GM23248 (cell line): ENCODE measurements at regions not wholly inside any gene's neighbourhood (a gene's known extent, or its start where the extent isn't known, plus 50 kb on each side); places are given as distances from the start of the nearest gene placed in this dataset.

ENCODE experiments used
- DNase-seq: peaks from one replicate; pipeline ENCODE4 v3.0.0-alpha.2; 2015
- H2AFZ ChIP-seq: fragments of 200-600 bp; sonication (generic); 2 replicates; pipeline ENCODE4 v1.6.1; 2016; ENCODE audit warnings: antibody characterized with exemption
- H3F3A ChIP-seq: fragments of 200-600 bp; sonication (generic); 2 replicates; pipeline ENCODE4 v1.6.1; 2016; ENCODE audit warnings: mild to moderate bottlenecking, antibody characterized with exemption, mixed run types; ENCODE audit not compliant: insufficient read depth
- H3K27ac ChIP-seq: fragments of 200-600 bp; sonication (generic); 2 replicates; pipeline ENCODE4 v1.5.1; 2016; ENCODE audit warnings: mild to moderate bottlenecking
- H3K27me3 ChIP-seq: fragments of 200-600 bp; sonication (generic); replicated peaks from 2 replicates; pipeline ENCODE4 v1.6.1; 2016; ENCODE audit warnings: mild to moderate bottlenecking; ENCODE audit not compliant: insufficient read depth
- H3K36me3 ChIP-seq: fragments of 200-600 bp; sonication (generic); 2 replicates; pipeline ENCODE4 v1.6.1; 2016; ENCODE audit warnings: low read depth, mild to moderate bottlenecking
- H3K4me1 ChIP-seq: fragments of 200-600 bp; sonication (generic); 2 replicates; pipeline ENCODE4 v1.6.1; 2016; ENCODE audit warnings: mild to moderate bottlenecking; ENCODE audit not compliant: insufficient read depth
- H3K4me2 ChIP-seq: fragments of 200-600 bp; sonication (generic); one replicate; pipeline ENCODE4 v1.6.1; 2016; ENCODE audit warnings: mild to moderate bottlenecking; ENCODE audit not compliant: unreplicated experiment
- H3K4me3 ChIP-seq: fragments of 200-600 bp; sonication (generic); 2 replicates; pipeline ENCODE4 v1.5.1; 2016; ENCODE audit warnings: mild to moderate bottlenecking
- H3K79me2 ChIP-seq: fragments of 200-600 bp; sonication (generic); 2 replicates; pipeline ENCODE4 v1.6.1; 2016; ENCODE audit warnings: mild to moderate bottlenecking; ENCODE audit not compliant: insufficient read depth
- H3K9ac ChIP-seq: fragments of 200-600 bp; sonication (generic); 2 replicates; pipeline ENCODE4 v1.6.1; 2016; ENCODE audit warnings: mild to moderate bottlenecking
- H3K9me2 ChIP-seq: fragments of 200-600 bp; sonication (generic); 2 replicates; pipeline ENCODE4 v1.6.1; 2016; ENCODE audit warnings: mixed run types, mild to moderate bottlenecking, moderate library complexity; ENCODE audit not compliant: insufficient read depth
- H3K9me3 ChIP-seq: fragments of 200-600 bp; sonication (generic); one replicate; pipeline ENCODE4 v1.6.1; 2017; ENCODE audit warnings: low read depth
- H4K20me1 ChIP-seq: fragments of 200-600 bp; sonication (generic); 2 replicates; pipeline ENCODE4 v1.6.0; 2016; ENCODE audit not compliant: insufficient read depth
- EZH2 ChIP-seq: fragments of 200-600 bp; sonication (generic); IDR thresholded peaks from 2 replicates; pipeline ENCODE4 v1.6.1; 2018; ENCODE audit warnings: antibody characterized with exemption, mild to moderate bottlenecking; ENCODE audit not compliant: insufficient read depth, poor library complexity, severe bottlenecking
- EZH2phosphoT487 ChIP-seq: fragments of 200-600 bp; sonication (generic); IDR thresholded peaks from 2 replicates; pipeline ENCODE4 v1.6.1; 2018; ENCODE audit warnings: antibody characterized with exemption, moderate library complexity, mild to moderate bottlenecking, low read depth; ENCODE audit not compliant: insufficient read depth
- WGBS, 2 experiments: methylation state at CpG; one replicate each; pipeline ENCODE4 v1.1.6; 2015 to 2017; ENCODE audit warnings: low lambda C conversion rate in 2 of 2, low coverage in 1 of 2; ENCODE audit errors: missing lambda C conversion rate in 2 of 2; 5-methylcytosine and 5-hydroxymethylcytosine counted together
- in situ Hi-C: fragments of 300-500 bp; cut with MboI; formaldehyde crosslinking; loops from 2 replicates; pipeline ENCODE4 v1.15.0; 2020

- peaks cover 14% of the 10 kb centered on the region for H3K27me3 ChIP-seq
- TF ChIP-seq EZH2 (no peak), EZH2phosphoT487 (no peak)
Observed at GRCh38 chr1:181386340-181386739, 97.0 kb upstream of the CACNA1E start.

GRCh38 chr1:181386951-181387350 lies 96.4 kb upstream of the CACNA1E start:
- in situ Hi-C loops: no loop called here
- no peak overlapping the region for H3K4me2 ChIP-seq
- H3K4me3 ChIP-seq: no peak overlapping the region
- no peaks in the 10 kb centered on the region for H4K20me1 ChIP-seq
- peaks cover 15% of the 10 kb centered on the region for H3K27me3 ChIP-seq
- no peak overlapping the region for H3K27ac ChIP-seq
- no peak overlapping the region for H2AFZ ChIP-seq
- H3K36me3 ChIP-seq: no peaks in the 10 kb centered on the region
- H3K4me1 ChIP-seq: no peaks in the 10 kb centered on the region
- H3F3A ChIP-seq: no peaks in the 10 kb centered on the region
- H3K79me2 ChIP-seq: no peaks in the 10 kb centered on the region
- H3K9me3 ChIP-seq: no peaks in the 10 kb centered on the region
- WGBS, 2 experiments: 18% methylated on average over 6 of the region's 6 CpGs
- H3K9ac ChIP-seq: no peak overlapping the region
- no peaks in the 10 kb centered on the region for H3K9me2 ChIP-seq
- no peak for TF ChIP-seq EZH2phosphoT487
- no peak for TF ChIP-seq EZH2
- DNase-seq: no peak

More at GRCh38 chr1:181386340-181386739, 97.0 kb upstream of the CACNA1E start:
- Histone ChIP-seq H3K4me1 (no peaks in the 10 kb centered on the region), H3K9ac (no peak overlapping the region), H3K79me2 (no peaks in the 10 kb centered on the region), H3K36me3 (no peaks in the 10 kb centered on the region), H2AFZ (no peak overlapping the region), H3F3A (no peaks in the 10 kb centered on the region), H3K4me2 (no peak overlapping the region), H3K4me3 (no peak overlapping the region), H3K9me3 (no peaks in the 10 kb centered on the region), H3K9me2 (no peaks in the 10 kb centered on the region), H4K20me1 (no peaks in the 10 kb centered on the region), H3K27ac (no peak overlapping the region)
- WGBS, 2 experiments: 5 to 7% methylated on average over 2 of the region's 2 CpGs
- DNase-seq: no peak
- in situ Hi-C loops: no loop called here

- Histone ChIP-seq H3K9me2 (no peaks in the 10 kb centered on the region), H3K4me3 (no peak overlapping the region), H3K4me1 (no peaks in the 10 kb centered on the region), H4K20me1 (no peaks in the 10 kb centered on the region), H3K9ac (no peak overlapping the region), H3K27me3 (peaks cover 15% of the 10 kb centered on the region), H3K27ac (no peak overlapping the region), H3K4me2 (no peak overlapping the region), H3K36me3 (no peaks in the 10 kb centered on the region), H3K79me2 (no peaks in the 10 kb centered on the region), H3K9me3 (no peaks in the 10 kb centered on the region), H2AFZ (no peak overlapping the region), H3F3A (no peaks in the 10 kb centered on the region)
- no peak for TF ChIP-seq EZH2
- TF ChIP-seq EZH2phosphoT487: no peak
- 51 to 52% methylated on average over 4 of the region's 4 CpGs for WGBS, 2 experiments
- in situ Hi-C loops: no loop called here
- DNase-seq: no peak
Observed at GRCh38 chr1:181387702-181388101, 95.6 kb upstream of the CACNA1E start.

GRCh38 chr1:181390410-181391077 lies 92.8 kb upstream of the CACNA1E start:
- Histone ChIP-seq H3K36me3 (no peaks in the 10 kb centered on the region), H3K4me3 (no peak overlapping the region), H3K4me2 (no peak overlapping the region), H3K9me2 (no peaks in the 10 kb centered on the region), H3K27ac (no peak overlapping the region), H3K9me3 (no peaks in the 10 kb centered on the region), H3K27me3 (peaks cover 14% of the 10 kb centered on the region), H4K20me1 (no peaks in the 10 kb centered on the region), H3K4me1 (no peaks in the 10 kb centered on the region), H3F3A (no peaks in the 10 kb centered on the region), H2AFZ (no peak overlapping the region), H3K79me2 (no peaks in the 10 kb centered on the region), H3K9ac (no peak overlapping the region)
- 9 to 11% methylated on average over 8 of the region's 8 CpGs for WGBS, 2 experiments
- in situ Hi-C loops: no loop called here
- DNase-seq: no peak
- TF ChIP-seq EZH2phosphoT487 (no peak), EZH2 (no peak)
